OCI-LY1 (cell line): ENCODE measurements at regions not wholly inside any gene's neighbourhood (a gene's known extent, or its start where the extent isn't known, plus 50 kb on each side); places are given as distances from the start of the nearest gene placed in this dataset.

Source experiments
- H2AFZ ChIP-seq: fragments of 200-600 bp; sonication (generic), shearing (Covaris generic); 2 replicates; pipeline ENCODE4 v1.6.0; 2014; ENCODE audit warnings: antibody characterized with exemption, mild to moderate bottlenecking, low read length
- H3F3A ChIP-seq: fragments of 200-600 bp; sonication (generic), shearing (Covaris generic); 2 replicates; pipeline ENCODE4 v1.6.0; 2014; ENCODE audit warnings: mild to moderate bottlenecking, antibody characterized with exemption, low read length, moderate library complexity; ENCODE audit not compliant: insufficient read depth
- H3K27ac ChIP-seq: fragments of 200-600 bp; sonication (generic); 2 replicates; pipeline ENCODE4 v1.5.1; 2014; ENCODE audit warnings: low read length, mixed run types, mild to moderate bottlenecking, low read depth; ENCODE audit not compliant: poor library complexity, severe bottlenecking
- H3K27me3 ChIP-seq: fragments of 200-600 bp; sonication (generic); 2 replicates; pipeline ENCODE4 v1.6.0; 2014; ENCODE audit warnings: antibody characterized with exemption, mild to moderate bottlenecking, low read length, moderate library complexity; ENCODE audit not compliant: insufficient read depth
- H3K36me3 ChIP-seq: fragments of 200-600 bp; sonication (generic); 2 replicates; pipeline ENCODE4 v1.6.1; 2014; ENCODE audit warnings: mild to moderate bottlenecking, antibody characterized with exemption, low read length, moderate library complexity, mixed read lengths; ENCODE audit not compliant: insufficient read depth
- H3K4me1 ChIP-seq: fragments of 200-600 bp; sonication (generic); 2 replicates; pipeline ENCODE4 v1.5.1; 2014; ENCODE audit warnings: mild to moderate bottlenecking, low read length, moderate library complexity; ENCODE audit not compliant: insufficient read depth, severe bottlenecking
- H3K4me2 ChIP-seq: fragments of 200-600 bp; sonication (generic), shearing (Covaris generic); 2 replicates; pipeline ENCODE4 v1.6.1; 2014; ENCODE audit warnings: low read length
- H3K4me3 ChIP-seq: fragments of 200-600 bp; sonication (generic); 2 replicates; pipeline ENCODE4 v1.5.1; 2014; ENCODE audit warnings: low read length, low read depth, mild to moderate bottlenecking, mixed read lengths; ENCODE audit not compliant: poor library complexity, severe bottlenecking
- H3K79me2 ChIP-seq: fragments of 200-600 bp; shearing (Covaris generic); 2 replicates; pipeline ENCODE4 v1.6.1; 2016; ENCODE audit warnings: mixed run types, low read length, mixed read lengths; ENCODE audit not compliant: insufficient read depth
- H3K9ac ChIP-seq: fragments of 200-600 bp; sonication (generic), shearing (Covaris generic); 2 replicates; pipeline ENCODE4 v1.6.1; 2014; ENCODE audit warnings: mild to moderate bottlenecking, low read length, mixed read lengths
- H3K9me2 ChIP-seq: fragments of 200-600 bp; sonication (generic), shearing (Covaris generic); 2 replicates; pipeline ENCODE4 v1.6.1; 2014; ENCODE audit warnings: low read depth, mild to moderate bottlenecking, low read length, mixed read lengths
- H3K9me3 ChIP-seq: fragments of 200-600 bp; shearing (Covaris generic); 2 replicates; pipeline ENCODE4 v1.6.1; 2014; ENCODE audit warnings: low read length, mixed read lengths
- H4K20me1 ChIP-seq: fragments of 200-600 bp; sonication (generic), shearing (Covaris generic); 2 replicates; pipeline ENCODE4 v1.6.0; 2016; ENCODE audit warnings: mild to moderate bottlenecking, low read length; ENCODE audit not compliant: insufficient read depth
- EZH2 ChIP-seq: fragments of 200-600 bp; sonication (generic), shearing (Covaris generic); IDR thresholded peaks from 2 replicates; pipeline ENCODE4 v1.8.0; 2017; ENCODE audit warnings: borderline replicate concordance, mixed run types, mild to moderate bottlenecking, antibody characterized with exemption, low read length, moderate library complexity, mixed read lengths
- TF ChIP-seq, protein P1 (sequence below): fragments of 200-600 bp; sonication (generic), shearing (Covaris generic); IDR thresholded peaks from 2 replicates; pipeline ENCODE4 v1.5.1; 2017; ENCODE audit warnings: mild to moderate bottlenecking, antibody characterized with exemption, low read length, moderate library complexity, mixed read lengths

DNA sequence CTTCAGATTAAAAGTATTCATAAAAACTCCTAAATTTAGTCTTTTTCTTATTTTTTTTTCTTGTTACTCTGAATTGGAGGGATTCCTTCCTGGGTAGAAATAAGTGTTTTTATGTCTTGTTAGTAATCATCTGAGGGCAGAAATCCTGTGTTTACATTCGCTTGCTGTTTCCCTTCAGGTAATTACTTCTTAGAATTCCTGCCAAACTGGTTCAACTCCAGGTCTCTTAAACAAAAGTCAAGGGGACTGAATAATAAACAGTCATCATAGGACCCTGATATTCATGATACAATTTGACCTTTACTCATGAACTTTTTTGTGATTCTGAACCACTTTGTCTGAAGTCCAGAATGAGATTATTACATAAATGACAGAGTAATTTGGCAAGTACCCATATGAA is 843.9 kb downstream of the FLRT2 start:
- Histone ChIP-seq H3K9ac (no peak overlapping the region), H3K27me3 (no peaks in the 10 kb centered on the region), H3K4me1 (no peaks in the 10 kb centered on the region), H3K9me2 (no peaks in the 10 kb centered on the region), H4K20me1 (no peaks in the 10 kb centered on the region), H3K9me3 (0 out of 2 replicates have a peak, but pooled peaks cover 3% of the 10 kb centered on the region), H3K36me3 (no peaks in the 10 kb centered on the region), H3K4me3 (no peak overlapping the region), H2AFZ (no peak overlapping the region), H3K27ac (no peak overlapping the region), H3K79me2 (no peaks in the 10 kb centered on the region), H3F3A (no peaks in the 10 kb centered on the region), H3K4me2 (no peak overlapping the region)
- TF ChIP-seq, protein P1, sequence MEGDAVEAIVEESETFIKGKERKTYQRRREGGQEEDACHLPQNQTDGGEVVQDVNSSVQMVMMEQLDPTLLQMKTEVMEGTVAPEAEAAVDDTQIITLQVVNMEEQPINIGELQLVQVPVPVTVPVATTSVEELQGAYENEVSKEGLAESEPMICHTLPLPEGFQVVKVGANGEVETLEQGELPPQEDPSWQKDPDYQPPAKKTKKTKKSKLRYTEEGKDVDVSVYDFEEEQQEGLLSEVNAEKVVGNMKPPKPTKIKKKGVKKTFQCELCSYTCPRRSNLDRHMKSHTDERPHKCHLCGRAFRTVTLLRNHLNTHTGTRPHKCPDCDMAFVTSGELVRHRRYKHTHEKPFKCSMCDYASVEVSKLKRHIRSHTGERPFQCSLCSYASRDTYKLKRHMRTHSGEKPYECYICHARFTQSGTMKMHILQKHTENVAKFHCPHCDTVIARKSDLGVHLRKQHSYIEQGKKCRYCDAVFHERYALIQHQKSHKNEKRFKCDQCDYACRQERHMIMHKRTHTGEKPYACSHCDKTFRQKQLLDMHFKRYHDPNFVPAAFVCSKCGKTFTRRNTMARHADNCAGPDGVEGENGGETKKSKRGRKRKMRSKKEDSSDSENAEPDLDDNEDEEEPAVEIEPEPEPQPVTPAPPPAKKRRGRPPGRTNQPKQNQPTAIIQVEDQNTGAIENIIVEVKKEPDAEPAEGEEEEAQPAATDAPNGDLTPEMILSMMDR, result no peak

DNA sequence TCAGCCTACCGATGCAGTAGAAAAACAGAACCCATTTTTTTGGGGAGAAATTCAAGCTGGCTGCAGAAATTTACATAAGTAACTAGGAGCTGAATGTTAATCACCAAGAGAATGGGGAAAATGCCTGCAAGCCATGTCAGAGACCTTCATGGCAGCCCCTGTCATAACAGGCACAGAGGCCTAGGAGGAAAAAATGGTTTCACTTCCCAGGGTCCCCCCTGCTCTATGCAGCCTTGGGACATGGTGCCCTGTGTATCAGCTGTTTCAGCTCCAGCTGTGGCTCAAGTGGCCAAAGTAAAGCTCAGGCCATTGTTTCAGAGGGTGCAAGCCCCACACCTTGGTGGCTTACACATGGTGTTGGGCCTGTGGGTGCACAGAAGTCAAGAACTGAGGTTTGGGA is 842.5 kb downstream of the FLRT2 start:
- no peaks in the 10 kb centered on the region for H3K27me3 ChIP-seq
- H3K27ac ChIP-seq, result no peak overlapping the region

DNA sequence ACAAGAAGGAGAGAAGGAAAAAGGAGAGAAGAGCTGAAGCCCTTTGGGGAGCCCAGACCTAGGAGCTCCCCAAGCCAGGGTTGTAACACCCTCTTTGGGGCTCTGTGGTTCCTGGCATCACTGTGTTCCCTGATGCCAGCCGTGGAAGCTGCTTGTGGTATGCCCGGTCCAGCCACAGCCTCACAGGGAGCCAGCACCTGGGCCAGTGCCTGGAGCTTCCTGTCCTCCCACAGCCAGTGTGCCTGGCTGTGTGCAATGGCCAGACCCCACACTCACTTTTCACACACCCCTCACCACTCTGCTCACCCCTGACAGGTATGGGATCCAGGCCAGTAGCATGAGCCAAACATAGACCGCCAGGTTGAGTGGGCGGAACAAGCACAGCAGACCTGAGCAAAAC is 834.7 kb downstream of the FLRT2 start:
- TF ChIP-seq, protein P1, result no peak
- no peak for TF ChIP-seq EZH2
- Histone ChIP-seq H3K4me2 (no peak overlapping the region), H4K20me1 (no peaks in the 10 kb centered on the region), H3K9ac (no peak overlapping the region), H3K27me3 (no peaks in the 10 kb centered on the region), H3K9me2 (no peaks in the 10 kb centered on the region), H3K4me1 (peaks cover 5% of the 10 kb centered on the region), H3K4me3 (no peak overlapping the region), H3K9me3 (no peaks in the 10 kb centered on the region), H3K79me2 (no peaks in the 10 kb centered on the region), H2AFZ (no peak overlapping the region), H3F3A (no peaks in the 10 kb centered on the region), H3K36me3 (no peaks in the 10 kb centered on the region), H3K27ac (no peak overlapping the region)

More for the DNA sequence above, 842.5 kb downstream of the FLRT2 start:
- no peaks in the 10 kb centered on the region for H3K4me1 ChIP-seq
- no peaks in the 10 kb centered on the region for H4K20me1 ChIP-seq
- no peaks in the 10 kb centered on the region for H3K36me3 ChIP-seq
- no peaks in the 10 kb centered on the region for H3K79me2 ChIP-seq
- no peaks in the 10 kb centered on the region for H3K9me2 ChIP-seq
- 0 out of 2 replicates have a peak, but pooled peaks cover 3% of the 10 kb centered on the region for H3K9me3 ChIP-seq
- H3K4me3 ChIP-seq, result no peak overlapping the region
- no peak overlapping the region for H3K9ac ChIP-seq
- no peak overlapping the region for H2AFZ ChIP-seq
- H3K4me2 ChIP-seq, result no peak overlapping the region
- H3F3A ChIP-seq, result no peaks in the 10 kb centered on the region
- TF ChIP-seq EZH2, result no peak
- TF ChIP-seq, protein P1, result no peak
